Stimulated activated CD4-positive, alpha-beta T cell treated with anti-CD3 and anti-CD28 coated beads, Interleukin-15, amount 100 ng/mL, for 24 hours (primary cell): ENCODE measurements at regions not wholly inside any gene's neighbourhood (a gene's known extent, or its start where the extent isn't known, plus 50 kb on each side); places are given as distances from the start of the nearest gene placed in this dataset.

Source experiments
- DNase-seq: peaks from one replicate; pipeline ENCODE4 v3.0.0-alpha.2; 2020

DNA sequence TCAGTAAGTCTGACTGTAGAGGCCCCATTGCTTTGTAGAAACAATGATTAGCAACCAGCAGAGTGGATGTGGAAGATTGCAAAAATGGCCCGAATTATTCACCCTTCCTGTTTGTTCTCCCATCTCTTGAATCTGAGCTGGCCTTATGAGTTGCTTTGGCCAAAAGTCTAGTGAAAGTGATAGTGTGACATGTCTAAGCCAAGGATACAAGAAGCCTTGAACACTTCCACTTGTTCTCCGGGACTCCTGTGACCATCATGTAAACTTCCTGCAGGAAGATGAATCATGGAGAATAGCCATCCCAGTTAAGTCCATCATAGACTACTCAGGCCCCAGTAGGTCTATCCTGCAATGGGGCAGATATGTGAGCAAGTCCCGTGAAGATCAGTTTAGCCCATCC is 252.0 kb upstream of the JAG1 start:
- no peak for DNase-seq

GRCh38 chr20:10927011-10927583 is 253.3 kb upstream of the JAG1 start:
- no peak for DNase-seq

DNA sequence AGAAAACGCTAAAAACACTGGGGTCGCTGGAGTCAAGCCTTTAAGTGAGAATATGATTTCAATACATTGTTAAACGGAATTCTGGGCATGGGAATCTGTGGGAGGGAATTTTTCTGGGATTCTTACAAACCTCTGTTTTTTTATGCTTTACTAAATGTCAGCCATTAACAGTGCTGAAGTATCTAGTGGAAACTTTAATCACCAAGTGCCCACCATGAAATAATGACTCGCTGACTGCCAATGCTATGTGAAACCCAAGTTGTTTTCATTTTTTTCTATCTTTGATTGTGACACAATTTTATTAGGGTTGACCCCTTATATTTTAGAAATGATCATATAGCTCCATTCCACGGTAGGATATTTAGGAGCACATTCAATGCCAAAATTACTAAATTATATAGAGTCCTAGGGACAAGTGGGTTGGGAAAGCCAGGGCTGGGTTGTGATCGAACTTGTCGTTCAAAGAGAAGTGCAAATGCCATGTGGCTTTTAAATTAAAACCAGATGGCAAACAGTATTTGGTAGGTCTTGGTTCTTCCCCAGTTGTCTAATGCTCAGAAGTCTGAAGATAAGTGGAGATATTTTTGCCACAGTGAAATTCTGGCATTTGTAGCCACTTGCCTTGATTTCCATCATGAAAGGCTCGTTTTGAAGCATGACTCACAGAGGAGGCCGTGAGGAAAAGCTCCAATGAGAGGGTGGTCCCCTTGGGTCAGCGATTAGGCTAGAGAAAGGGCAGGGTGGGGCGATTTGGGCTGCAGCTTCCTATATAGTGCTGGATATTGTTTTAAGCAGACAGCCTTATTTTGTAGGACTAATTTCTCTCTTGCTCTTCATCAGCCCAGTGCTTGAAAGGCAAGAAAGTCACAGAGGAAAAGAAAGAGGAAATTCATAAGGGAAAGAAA is 254.4 kb upstream of the JAG1 start:
- no peak for DNase-seq

- DNase-seq: no peak
Measured at GRCh38 chr20:10928841-10929421, 255.1 kb upstream of the JAG1 start.

DNA sequence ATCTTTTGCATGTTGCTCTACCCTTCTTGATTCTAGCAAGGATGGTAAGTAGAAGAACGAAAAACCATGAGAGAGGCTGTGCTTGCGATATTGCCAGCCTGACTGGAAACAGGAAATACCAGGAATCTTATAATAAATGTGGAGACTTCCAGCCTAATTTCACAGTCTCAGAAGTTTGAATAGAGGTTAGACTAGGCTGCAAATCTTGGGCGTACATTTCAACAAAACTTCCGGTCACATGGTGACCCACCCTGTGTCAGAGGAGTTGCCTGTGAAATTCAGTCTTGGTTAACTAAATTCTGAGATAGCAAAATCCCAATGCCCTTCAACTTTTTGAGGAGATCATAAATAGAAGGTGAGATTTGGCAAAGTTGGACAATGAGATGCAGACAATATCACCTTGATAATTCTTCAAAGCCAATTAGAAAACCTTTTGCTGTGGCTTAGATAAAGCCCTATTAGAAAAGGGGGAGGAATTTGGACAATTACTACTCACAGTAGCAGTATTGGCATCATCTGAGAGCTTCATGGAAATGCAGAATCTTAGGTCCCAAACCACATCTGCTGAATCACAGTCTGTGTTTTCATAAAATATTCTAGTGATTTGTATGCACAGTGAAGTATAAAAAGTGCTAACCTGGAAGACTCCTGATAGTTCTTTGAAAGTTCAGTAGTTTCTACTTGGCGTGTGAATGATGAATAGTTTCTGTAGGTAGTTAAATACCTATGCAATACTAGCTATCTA is 262.0 kb upstream of the JAG1 start:
- DNase-seq: no peak

DNA sequence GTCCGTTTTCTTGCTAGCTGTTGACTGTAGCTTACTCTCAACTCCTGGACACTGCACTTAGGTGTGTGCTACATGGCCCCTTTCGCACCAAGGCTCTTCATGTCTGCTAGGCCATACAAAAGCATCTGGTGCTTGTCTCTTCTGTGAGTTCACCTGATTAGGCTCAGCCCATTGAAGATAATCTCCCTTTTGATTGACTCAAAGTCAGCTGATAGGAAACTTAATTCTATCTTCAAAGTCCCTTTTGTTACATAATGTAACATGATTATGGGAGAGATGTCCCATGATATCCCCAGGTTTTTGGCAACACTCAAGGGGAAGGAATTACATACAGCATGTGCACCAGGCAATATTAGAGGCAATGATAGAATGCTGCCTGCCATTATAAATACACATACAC is 263.0 kb upstream of the JAG1 start:
- no peak for DNase-seq

GRCh38 chr20:10939331-10939941 is 265.6 kb upstream of the JAG1 start:
- no peak for DNase-seq

DNA sequence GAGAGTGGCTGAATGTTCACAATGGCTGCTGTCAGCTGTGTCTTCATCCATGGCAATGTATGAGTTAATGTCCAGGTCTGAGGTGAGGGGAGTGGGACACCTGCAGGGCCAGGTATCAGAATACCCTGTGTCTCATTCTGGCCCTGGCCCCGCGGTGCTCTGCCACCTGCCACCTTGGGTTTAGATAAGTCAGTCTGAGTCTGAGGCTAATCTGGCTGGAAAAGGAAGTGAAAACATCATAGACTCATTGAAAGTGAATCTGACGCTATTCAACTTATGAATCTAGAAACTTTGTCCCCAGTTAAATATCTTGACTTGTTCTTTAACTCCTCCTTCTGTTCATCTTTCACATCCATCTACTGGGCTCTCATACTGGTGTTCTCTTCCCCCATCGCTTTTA is 267.1 kb upstream of the JAG1 start:
- no peak for DNase-seq

- no peak for DNase-seq
Measured at GRCh38 chr20:10943686-10944265, 270.0 kb upstream of the JAG1 start.

DNA sequence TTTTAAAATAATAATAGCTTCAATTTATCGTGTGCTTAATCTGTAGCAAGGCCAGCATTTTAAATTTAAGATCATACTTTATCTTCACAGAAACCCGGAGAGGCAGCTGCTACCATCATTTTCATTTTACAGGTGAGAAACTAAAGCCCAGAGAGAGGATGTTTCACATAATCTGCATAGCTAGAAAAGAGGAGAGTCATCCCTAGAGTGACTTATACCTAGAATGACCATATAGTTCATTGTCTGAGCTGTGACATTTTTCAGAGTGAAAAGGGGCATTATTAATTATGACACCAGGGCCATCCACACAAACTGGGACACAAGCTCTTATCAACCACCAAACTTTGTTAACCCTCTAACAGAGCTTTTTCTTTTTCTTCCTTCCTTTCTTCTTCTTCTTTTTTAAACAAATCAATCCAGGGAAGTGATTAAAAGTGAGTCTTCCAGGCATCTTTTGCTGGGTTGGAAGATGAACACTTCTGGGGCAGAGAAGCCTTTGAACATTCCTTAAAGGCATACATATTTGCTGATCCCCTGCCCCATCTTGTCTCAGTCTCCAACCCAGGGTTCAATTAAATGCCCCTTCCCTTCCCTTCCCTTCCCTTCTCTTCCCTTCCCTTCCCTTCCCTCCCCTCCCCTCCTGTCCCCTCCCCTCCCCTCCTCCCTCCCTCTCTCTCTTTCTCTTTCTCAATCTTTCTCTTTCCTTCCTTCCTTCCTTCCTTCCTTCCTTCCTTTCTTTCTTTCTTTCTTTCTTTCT is 272.5 kb upstream of the JAG1 start:
- DNase-seq: no peak

DNA sequence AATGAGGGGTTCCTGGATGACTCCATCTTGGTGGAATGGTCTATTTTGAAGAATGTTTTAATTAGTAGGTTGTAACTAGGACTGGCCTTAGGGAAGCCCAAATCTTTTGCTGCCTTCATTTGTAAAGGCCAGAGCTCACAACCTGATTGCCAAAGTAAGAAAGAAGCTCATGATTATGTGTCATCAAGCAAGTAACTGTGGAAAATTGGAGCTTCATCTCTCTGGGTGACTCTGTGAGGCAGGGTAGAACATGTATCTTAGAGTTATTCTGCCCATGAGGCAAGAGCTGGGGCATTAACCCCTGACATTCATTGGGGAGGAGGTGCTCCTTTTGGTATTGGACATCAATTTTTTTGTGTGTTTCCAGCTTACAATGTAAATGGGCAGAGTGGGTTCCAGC is 273.9 kb upstream of the JAG1 start:
- DNase-seq: no peak

DNA sequence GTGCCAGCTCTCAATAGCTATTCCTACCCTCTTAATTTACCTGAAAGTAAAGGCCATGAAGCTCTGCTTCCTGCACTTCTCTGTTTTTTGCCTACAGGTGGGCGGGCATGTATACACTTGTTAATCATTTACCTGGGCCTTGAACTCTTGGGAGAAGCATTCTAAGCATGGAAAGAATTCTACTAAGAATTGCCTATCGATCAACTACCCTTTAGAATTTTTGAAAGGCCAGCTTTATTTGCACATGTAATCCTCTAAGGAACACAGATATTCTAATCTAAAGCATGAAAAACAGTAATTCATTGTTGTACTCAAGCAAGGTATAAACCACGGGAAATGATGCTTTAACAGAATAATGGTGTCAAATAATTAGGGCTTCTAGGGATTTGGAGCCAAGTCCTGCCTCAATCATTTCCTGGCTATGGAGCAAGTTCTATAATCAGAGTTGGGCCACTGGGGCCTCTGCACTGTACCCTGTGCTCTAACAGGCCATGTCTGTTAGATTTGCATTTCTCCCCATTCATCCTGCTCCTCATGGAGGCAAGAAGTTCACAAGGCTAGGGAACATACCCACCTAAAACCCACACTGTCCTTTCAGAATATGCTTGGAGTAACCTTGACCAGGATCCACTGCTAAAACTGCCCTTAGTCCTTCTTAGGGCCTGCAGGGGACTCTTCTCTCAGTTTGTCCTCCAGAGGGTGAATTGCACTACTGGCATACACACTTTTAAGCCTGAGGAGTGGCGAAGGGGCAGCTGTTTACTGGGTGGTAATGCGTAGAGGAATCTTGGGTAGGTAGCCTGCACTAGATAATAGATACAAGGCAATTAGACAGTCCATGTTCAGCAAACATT is 276.4 kb upstream of the JAG1 start:
- DNase-seq: no peak

DNA sequence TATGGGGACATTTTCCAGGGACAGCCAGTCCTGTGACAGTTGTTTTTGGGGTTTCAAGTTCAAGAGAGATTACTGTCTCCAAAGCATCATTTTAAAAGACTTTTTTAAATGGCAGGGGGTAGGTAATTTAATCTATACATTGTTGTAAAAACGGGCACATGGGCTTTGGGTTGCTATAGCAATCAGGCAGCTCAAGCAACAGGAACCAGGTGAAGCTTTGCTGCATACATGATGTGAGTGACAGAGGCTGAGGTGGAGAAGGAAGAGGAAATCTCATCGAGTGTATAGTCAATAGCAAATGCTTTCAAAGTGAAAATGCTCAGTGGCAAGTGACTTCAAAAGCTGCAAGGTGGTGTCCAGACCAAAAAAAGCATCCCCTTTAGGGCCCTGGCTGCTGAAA is 277.4 kb upstream of the JAG1 start:
- DNase-seq: no peak

- DNase-seq: no peak
Measured at GRCh38 chr20:10951904-10952303, 278.1 kb upstream of the JAG1 start.

GRCh38 chr20:10953437-10953836 is 279.6 kb upstream of the JAG1 start:
- DNase-seq: no peak

DNA sequence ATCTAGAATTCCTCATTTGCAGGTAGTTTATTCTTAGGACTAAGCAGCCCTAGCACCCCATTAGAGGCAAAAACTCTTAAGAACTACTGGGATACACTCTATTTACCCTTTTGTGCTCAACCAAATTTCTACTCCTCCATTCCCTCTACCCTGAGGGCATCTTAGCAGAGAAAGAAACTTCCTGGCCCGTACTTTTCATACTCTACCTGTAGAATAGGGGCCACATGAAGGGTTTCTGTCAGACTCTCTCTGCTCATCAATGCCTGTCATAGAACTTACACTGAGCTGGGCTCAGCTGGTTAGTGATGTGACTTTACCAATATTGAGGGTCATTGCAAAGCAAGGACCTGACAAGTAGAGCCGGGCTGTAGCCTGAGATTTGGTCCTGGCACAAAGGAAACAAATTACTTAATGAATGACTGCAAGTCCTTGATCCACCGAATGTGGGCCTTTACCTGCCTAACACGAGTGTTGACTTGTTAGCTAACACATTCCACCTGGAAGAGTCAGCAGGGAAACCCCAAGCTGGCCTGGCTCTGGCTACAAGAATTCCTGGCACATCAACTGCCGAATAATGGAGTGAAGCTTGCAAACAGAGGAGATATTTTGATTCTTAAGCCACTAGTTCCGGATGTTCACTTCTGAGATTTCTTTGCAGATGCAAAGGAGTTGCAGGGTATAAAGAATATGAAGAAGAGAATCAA is 280.5 kb upstream of the JAG1 start:
- no peak for DNase-seq

GRCh38 chr20:10954908-10955580 is 281.2 kb upstream of the JAG1 start:
- DNase-seq: no peak

GRCh38 chr20:10958279-10958678 is 284.5 kb upstream of the JAG1 start:
- DNase-seq: no peak

DNA sequence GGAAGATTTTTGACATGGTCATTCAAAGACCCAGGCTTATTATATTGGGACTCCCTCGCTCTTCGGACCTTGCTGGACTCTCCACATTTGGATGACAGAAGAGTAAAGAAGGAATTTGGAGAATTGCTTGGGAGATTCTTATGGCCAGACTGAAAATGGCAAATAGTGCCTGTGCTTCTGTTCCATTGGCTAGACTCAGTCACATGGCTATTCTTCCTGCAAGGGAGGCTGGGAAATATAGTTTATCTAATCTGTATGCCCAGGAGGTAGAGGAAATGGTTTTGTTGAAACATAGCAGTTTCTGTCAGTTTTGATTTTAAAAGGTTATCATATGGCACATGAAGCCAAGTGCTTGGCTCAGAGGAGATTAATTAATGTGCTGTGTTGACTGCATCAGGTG is 286.6 kb upstream of the JAG1 start:
- no peak for DNase-seq
